DND-41 (cell line): ENCODE measurements at regions not wholly inside any gene's neighbourhood (a gene's known extent, or its start where the extent isn't known, plus 50 kb on each side); places are given as distances from the start of the nearest gene placed in this dataset.

Experiments
- ATAC-seq: fragments of 200-7000 bp; cut with Tn5 transposase; 3 replicates; pipeline ENCODE4 v1.9.1; 2021; ENCODE audit warnings: low read depth; ENCODE audit not compliant: insufficient read depth
- DNase-seq: peaks from one replicate; pipeline ENCODE4 v3.0.0-alpha.2; 2020
- H2AFZ ChIP-seq: 2 replicates; pipeline ENCODE4 v1.6.0; 2012; ENCODE audit warnings: low read depth, low read length
- H3K27ac ChIP-seq: 2 replicates; pipeline ENCODE4 v1.5.1; 2012; ENCODE audit warnings: low read length, inconsistent platforms
- H3K27me3 ChIP-seq: fragments of 200-600 bp; sonication (generic); 2 replicates; pipeline ENCODE4 v1.6.0; 2012; ENCODE audit warnings: low read length, mild to moderate bottlenecking, inconsistent platforms; ENCODE audit not compliant: insufficient read depth, poor library complexity
- H3K36me3 ChIP-seq: 2 replicates; pipeline ENCODE4 v1.5.1; 2012; ENCODE audit warnings: low read length, inconsistent platforms; ENCODE audit not compliant: insufficient read depth
- H3K4me1 ChIP-seq: 2 replicates; pipeline ENCODE4 v1.5.1; 2012; ENCODE audit warnings: mild to moderate bottlenecking, low read length; ENCODE audit not compliant: insufficient read depth
- H3K4me2 ChIP-seq: 2 replicates; pipeline ENCODE4 v1.6.0; 2012; ENCODE audit warnings: mild to moderate bottlenecking, moderate library complexity, low read length, inconsistent platforms; ENCODE audit not compliant: insufficient read depth
- H3K4me3 ChIP-seq, 2 experiments: fragments of 200-600 bp in 1 of 2; shearing (Covaris generic) in 1 of 2; 2 replicates each; pipeline ENCODE4 v1.5.1; 2012 to 2016; ENCODE audit warnings: inconsistent platforms in 2 of 2, low read length in 2 of 2, mild to moderate bottlenecking in 2 of 2, low read depth in 1 of 2, moderate library complexity in 1 of 2
- H3K79me2 ChIP-seq: 2 replicates; pipeline ENCODE4 v1.6.0; 2012; ENCODE audit warnings: low read length, inconsistent platforms; ENCODE audit not compliant: insufficient read depth
- H3K9ac ChIP-seq: 2 replicates; pipeline ENCODE4 v1.6.0; 2012; ENCODE audit warnings: low read depth, mild to moderate bottlenecking, inconsistent platforms, low read length, moderate library complexity
- H3K9me3 ChIP-seq: 2 replicates; pipeline ENCODE4 v1.5.1; 2012; ENCODE audit warnings: low read length, moderate library complexity, mild to moderate bottlenecking, inconsistent platforms; ENCODE audit not compliant: insufficient read depth, severe bottlenecking
- H4K20me1 ChIP-seq: 2 replicates; pipeline ENCODE4 v1.6.0; 2012; ENCODE audit warnings: low read length; ENCODE audit not compliant: insufficient read depth
- CTCF ChIP-seq: IDR thresholded peaks from 2 replicates; pipeline ENCODE4 v1.5.1; 2012; ENCODE audit warnings: borderline replicate concordance, low read length, moderate library complexity, mild to moderate bottlenecking; ENCODE audit not compliant: poor library complexity, severe bottlenecking; ENCODE audit errors: extremely low read depth
- EZH2 ChIP-seq: IDR thresholded peaks from 3 replicates; pipeline ENCODE4 v1.6.1; 2012; ENCODE audit warnings: borderline replicate concordance, low read depth, mild to moderate bottlenecking, moderate library complexity, low read length, inconsistent platforms; ENCODE audit not compliant: severe bottlenecking

DNA sequence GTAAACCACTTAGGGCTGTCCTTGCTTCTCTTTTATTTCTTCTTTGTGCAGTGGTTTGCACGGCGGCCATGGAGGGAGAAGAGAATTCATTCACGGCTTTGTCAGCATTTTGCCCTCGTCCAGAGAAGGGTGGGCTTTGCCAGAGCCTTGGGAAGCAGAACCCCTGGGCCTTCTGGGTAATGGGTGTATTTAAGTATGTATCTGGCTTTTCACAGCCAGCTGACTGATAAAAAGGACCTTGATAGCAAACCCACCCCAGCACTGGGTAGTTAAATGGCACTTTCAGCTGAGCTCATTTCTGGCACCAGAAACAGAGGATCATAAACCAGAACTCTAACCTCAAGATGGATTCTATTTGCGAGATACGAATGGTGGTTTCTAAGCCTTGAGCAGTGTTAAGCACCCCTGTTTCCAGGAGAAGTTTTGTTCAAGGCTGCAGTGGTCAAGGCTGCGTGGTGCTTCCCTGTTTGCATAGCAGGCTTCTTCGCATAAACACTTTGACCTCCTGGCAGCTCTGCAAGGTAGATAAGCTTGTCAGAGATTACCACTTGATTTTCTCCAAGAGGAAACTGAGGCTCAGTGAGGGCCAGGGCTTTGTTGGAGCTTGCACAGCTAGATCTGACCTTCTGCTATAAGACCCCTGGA is 441.6 kb upstream of the KLF4 start:
- no peak for TF ChIP-seq EZH2
- Histone ChIP-seq H3K79me2 (no peaks in the 10 kb centered on the region), H3K9ac (no peak overlapping the region), H3K36me3 (no peaks in the 10 kb centered on the region), H3K27ac (no peak overlapping the region), H3K4me3 (no peak overlapping the region), H3K4me1 (no peaks in the 10 kb centered on the region), H3K27me3 (no peaks in the 10 kb centered on the region), H3K4me2 (no peak overlapping the region), H2AFZ (no peak overlapping the region), H4K20me1 (no peaks in the 10 kb centered on the region), H3K9me3 (no peaks in the 10 kb centered on the region)
- ATAC-seq (no peak), DNase-seq (no peak)

GRCh38 chr9:107929443-107929842 is 439.9 kb upstream of the KLF4 start:
- no peaks in the 10 kb centered on the region for H3K36me3 ChIP-seq
- no peaks in the 10 kb centered on the region for H3K9me3 ChIP-seq
- H3K9ac ChIP-seq = no peak overlapping the region
- no peaks in the 10 kb centered on the region for H3K27me3 ChIP-seq
- TF ChIP-seq EZH2 (no peak), CTCF (no peak)
- no peak overlapping the region for H3K4me2 ChIP-seq
- H3K27ac ChIP-seq = no peak overlapping the region
- H4K20me1 ChIP-seq = no peaks in the 10 kb centered on the region
- no peak overlapping the region for H2AFZ ChIP-seq
- no peaks in the 10 kb centered on the region for H3K79me2 ChIP-seq
- no peak overlapping the region for H3K4me3 ChIP-seq
- H3K4me1 ChIP-seq = no peaks in the 10 kb centered on the region
- no peak for DNase-seq
- ATAC-seq = no peak

- H3K27me3 ChIP-seq = no peaks in the 10 kb centered on the region
- no peak for ATAC-seq
- no peak overlapping the region for H3K4me3 ChIP-seq
These were observed 439.3 kb upstream of the KLF4 start for GRCh38 chr9:107928701-107929371.

More at GRCh38 chr9:107928701-107929371, 439.3 kb upstream of the KLF4 start:
- Histone ChIP-seq H3K9ac (no peak overlapping the region), H3K9me3 (no peaks in the 10 kb centered on the region), H3K4me2 (no peak overlapping the region), H4K20me1 (no peaks in the 10 kb centered on the region), H3K79me2 (no peaks in the 10 kb centered on the region), H3K4me1 (no peaks in the 10 kb centered on the region), H3K27ac (no peak overlapping the region), H3K36me3 (no peaks in the 10 kb centered on the region), H2AFZ (no peak overlapping the region)
- no peak for DNase-seq
- TF ChIP-seq EZH2 (no peak), CTCF (no peak)
